HEK293 (cell line): ENCODE measurements at regions not wholly inside any gene's neighbourhood (a gene's known extent, or its start where the extent isn't known, plus 50 kb on each side); places are given as distances from the start of the nearest gene placed in this dataset.

Experiments used
- CTCF ChIA-PET: fragments of 350-600 bp; formaldehyde crosslinking; extraction: SDS; loops from one replicate; lab custom pipeline; 2021; ENCODE audit warnings: antibody characterized with exemption; lab: Yijun Ruan, JAX
- POLR2A ChIA-PET: fragments of 300-600 bp; formaldehyde crosslinking; extraction: SDS; loops from one replicate; lab custom pipeline; 2020; ENCODE audit warnings: antibody characterized with exemption, inconsistent platforms; lab: Yijun Ruan, JAX
- H3K27ac ChIP-seq: fragments of 200-500 bp; sonication (Bioruptor generic); 2 replicates; pipeline ENCODE4 v1.5.1; 2014; ENCODE audit warnings: low read depth, low read length, control low read depth, inconsistent platforms; ENCODE audit errors: extremely low read depth
- H3K36me3 ChIP-seq, 2 experiments: fragments of 200-500 bp in 1 of 2; sonication (Bioruptor generic) in 1 of 2; 1 replicate in 1 of 2; 2 replicates in 1 of 2; pipeline ENCODE4 v1.5.1; 2014 to 2017; ENCODE audit warnings: inconsistent platforms in 2 of 2, low read length in 2 of 2; ENCODE audit not compliant: control insufficient read depth in 2 of 2, insufficient read depth in 1 of 2
- H3K4me1 ChIP-seq: fragments of 200-500 bp; sonication (Bioruptor generic); 2 replicates; pipeline ENCODE4 v1.5.1; 2014; ENCODE audit warnings: mild to moderate bottlenecking, low read length, inconsistent platforms; ENCODE audit not compliant: control insufficient read depth, insufficient read depth
- H3K4me3 ChIP-seq: 2 replicates; pipeline ENCODE4 v1.5.1; 2011; ENCODE audit warnings: low read depth, mild to moderate bottlenecking, control low read depth, low read length, moderate library complexity
- H3K9me3 ChIP-seq: fragments of 200-500 bp; sonication (Bioruptor generic); 2 replicates; pipeline ENCODE4 v1.5.1; 2014; ENCODE audit warnings: low read depth, low read length, inconsistent platforms; ENCODE audit not compliant: control insufficient read depth, insufficient read depth
- BCL11A ChIP-seq: fragments of 450-650 bp; formaldehyde crosslinking; IDR thresholded peaks from 2 replicates; pipeline ENCODE4 v1.5.1; 2016; ENCODE audit warnings: low read depth, missing biosample characterization, missing genetic modification characterization
- GLI4 ChIP-seq: fragments of 450-650 bp; formaldehyde crosslinking; IDR thresholded peaks from 2 replicates; pipeline ENCODE4 v1.5.1; 2016; ENCODE audit warnings: missing biosample characterization, missing genetic modification characterization
- GLIS2 ChIP-seq: fragments of 450-650 bp; formaldehyde crosslinking; IDR thresholded peaks from 2 replicates; pipeline ENCODE4 v1.5.1; 2016; ENCODE audit warnings: missing biosample characterization, missing genetic modification characterization
- KLF1 ChIP-seq: fragments of 450-650 bp; formaldehyde crosslinking; IDR thresholded peaks from 2 replicates; pipeline ENCODE4 v1.5.1; 2016; ENCODE audit warnings: missing biosample characterization, missing genetic modification characterization
- KLF16 ChIP-seq: fragments of 450-650 bp; formaldehyde crosslinking; IDR thresholded peaks from 2 replicates; pipeline ENCODE4 v1.5.1; 2017; ENCODE audit warnings: missing biosample characterization, missing genetic modification characterization
- KLF8 ChIP-seq: fragments of 450-650 bp; formaldehyde crosslinking; IDR thresholded peaks from 2 replicates; pipeline ENCODE4 v1.5.1; 2016; ENCODE audit warnings: missing biosample characterization, missing genetic modification characterization
- MYNN ChIP-seq: fragments of 450-650 bp; formaldehyde crosslinking; IDR thresholded peaks from 2 replicates; pipeline ENCODE4 v1.5.1; 2016; ENCODE audit warnings: missing biosample characterization, missing genetic modification characterization, borderline replicate concordance
- OVOL3 ChIP-seq: fragments of 450-650 bp; formaldehyde crosslinking; IDR thresholded peaks from 2 replicates; pipeline ENCODE4 v1.5.1; 2016; ENCODE audit warnings: missing biosample characterization, missing genetic modification characterization
- PRDM1 ChIP-seq: fragments of 450-650 bp; formaldehyde crosslinking; IDR thresholded peaks from 2 replicates; pipeline ENCODE4; 2016; ENCODE audit warnings: missing biosample characterization, missing genetic modification characterization
- REPIN1 ChIP-seq: fragments of 450-650 bp; formaldehyde crosslinking; IDR thresholded peaks from 2 replicates; pipeline ENCODE4 v1.5.1; 2017; ENCODE audit warnings: missing biosample characterization, missing genetic modification characterization, low read depth
- TRIM28 ChIP-seq: IDR thresholded peaks from 2 replicates; pipeline ENCODE4 v1.6.1; 2011; ENCODE audit warnings: low read length, control low read depth, borderline replicate concordance
- ZBTB21 ChIP-seq: fragments of 450-650 bp; formaldehyde crosslinking; IDR thresholded peaks from 2 replicates; pipeline ENCODE4 v1.5.1; 2017; ENCODE audit warnings: missing biosample characterization, missing genetic modification characterization
- ZBTB48 ChIP-seq: fragments of 450-650 bp; formaldehyde crosslinking; IDR thresholded peaks from 2 replicates; pipeline ENCODE4 v1.5.1; 2016; ENCODE audit warnings: missing biosample characterization, missing genetic modification characterization
- ZFP41 ChIP-seq: fragments of 450-650 bp; formaldehyde crosslinking; IDR thresholded peaks from 2 replicates; pipeline ENCODE4 v1.5.1; 2016; ENCODE audit warnings: missing biosample characterization, missing genetic modification characterization, borderline replicate concordance
- ZNF112 ChIP-seq: fragments of 450-650 bp; formaldehyde crosslinking; IDR thresholded peaks from 2 replicates; pipeline ENCODE4 v1.5.0; 2017; ENCODE audit warnings: missing biosample characterization, missing genetic modification characterization
- ZNF148 ChIP-seq: fragments of 450-650 bp; formaldehyde crosslinking; IDR thresholded peaks from 2 replicates; pipeline ENCODE4 v1.5.0; 2017; ENCODE audit warnings: missing biosample characterization, missing genetic modification characterization, borderline replicate concordance
- ZNF184 ChIP-seq: fragments of 450-650 bp; IDR thresholded peaks from 2 replicates; pipeline ENCODE4 v1.5.1; 2018; ENCODE audit warnings: missing biosample characterization, mild to moderate bottlenecking, missing genetic modification characterization
- ZNF221 ChIP-seq: fragments of 450-650 bp; formaldehyde crosslinking; IDR thresholded peaks from 2 replicates; pipeline ENCODE4 v1.5.1; 2017; ENCODE audit warnings: missing biosample characterization, missing genetic modification characterization, borderline replicate concordance
- ZNF362 ChIP-seq: fragments of 450-650 bp; formaldehyde crosslinking; IDR thresholded peaks from 2 replicates; pipeline ENCODE4 v1.5.1; 2016; ENCODE audit warnings: missing biosample characterization, missing genetic modification characterization
- ZNF404 ChIP-seq: fragments of 450-650 bp; formaldehyde crosslinking; IDR thresholded peaks from 2 replicates; pipeline ENCODE4 v1.5.1; 2017; ENCODE audit warnings: missing biosample characterization, missing genetic modification characterization
- ZNF510 ChIP-seq: fragments of 450-650 bp; formaldehyde crosslinking; IDR thresholded peaks from 2 replicates; pipeline ENCODE4 v1.5.1; 2018; ENCODE audit warnings: mild to moderate bottlenecking, missing genetic modification characterization, missing biosample characterization; ENCODE audit not compliant: insufficient replicate concordance
- ZNF585B ChIP-seq: fragments of 450-650 bp; formaldehyde crosslinking; IDR thresholded peaks from 2 replicates; pipeline ENCODE4 v1.5.1; 2016; ENCODE audit warnings: missing biosample characterization, missing genetic modification characterization
- ZNF624 ChIP-seq: fragments of 450-650 bp; formaldehyde crosslinking; IDR thresholded peaks from 2 replicates; pipeline ENCODE4 v1.5.1; 2017; ENCODE audit warnings: missing biosample characterization, missing genetic modification characterization
- ZNF704 ChIP-seq: fragments of 450-650 bp; formaldehyde crosslinking; IDR thresholded peaks from 2 replicates; pipeline ENCODE4 v1.5.1; 2016; ENCODE audit warnings: missing biosample characterization, missing genetic modification characterization
- ZNF830 ChIP-seq: fragments of 450-650 bp; IDR thresholded peaks from 2 replicates; pipeline ENCODE4 v1.5.0; 2018; ENCODE audit warnings: missing biosample characterization, missing genetic modification characterization, low read depth, mild to moderate bottlenecking, moderate library complexity
- TF ChIP-seq, protein P1 (sequence below): fragments of 450-650 bp; formaldehyde crosslinking; IDR thresholded peaks from 2 replicates; pipeline ENCODE4 v1.5.1; 2016; ENCODE audit warnings: missing biosample characterization, missing genetic modification characterization
- TF ChIP-seq, protein P2 (sequence below): fragments of 450-650 bp; formaldehyde crosslinking; IDR thresholded peaks from 2 replicates; pipeline ENCODE4 v1.5.1; 2017; ENCODE audit warnings: missing biosample characterization, missing genetic modification characterization

DNA sequence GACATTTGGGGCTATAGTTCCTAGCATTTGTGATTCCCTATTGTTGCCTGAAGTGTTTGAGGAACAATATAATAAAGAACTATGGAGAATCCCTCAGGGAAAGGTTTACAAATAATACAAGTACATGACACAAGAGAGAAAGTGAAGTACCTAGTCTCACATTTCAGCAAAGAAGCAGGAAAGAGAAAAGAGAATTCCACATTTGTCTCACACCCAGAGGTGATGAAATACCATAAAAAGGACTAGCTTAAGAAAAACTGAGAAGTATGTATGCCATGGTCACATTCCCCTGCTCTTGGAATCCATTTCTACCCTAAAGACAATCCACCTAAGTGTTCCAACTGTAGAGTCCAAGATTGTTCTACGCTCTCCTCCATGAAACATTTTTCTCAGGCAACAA, 79.0 kb upstream of the TARS1 start:
- CTCF ChIA-PET, result no interaction called here
- TF ChIP-seq KLF8 (no peak), ZNF585B (tag by site-specific recombination) (no peak), GLI4 (no peak), ZBTB48 (no peak), BCL11A (tag by site-specific recombination) (no peak), ZNF510 (tag by site-specific recombination) (no peak), ZNF112 (no peak), ZNF184 (tag by site-specific recombination) (no peak)
- TF ChIP-seq, protein P1, sequence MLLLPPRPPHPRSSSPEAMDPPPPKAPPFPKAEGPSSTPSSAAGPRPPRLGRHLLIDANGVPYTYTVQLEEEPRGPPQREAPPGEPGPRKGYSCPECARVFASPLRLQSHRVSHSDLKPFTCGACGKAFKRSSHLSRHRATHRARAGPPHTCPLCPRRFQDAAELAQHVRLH (tag by site-specific recombination), result no peak
- TF ChIP-seq, all 188 proteins: peak for 0
- POLR2A ChIA-PET, result interaction anchor here (0.6 to 0.7 kb wide), 2 partner anchors 17 to 1747 kb away, joined by 3 read pairs; no protein-coding TSS in a partner anchor
- Histone ChIP-seq H3K4me3 (no peak overlapping the region), H3K4me1 (no peaks in the 10 kb centered on the region), H3K9me3 (no peaks in the 10 kb centered on the region), H3K36me3 (no peaks in the 10 kb centered on the region), H3K27ac (no peak overlapping the region)

GRCh38 chr5:33362915-33363314, 77.8 kb upstream of the TARS1 start:
- no peaks in the 10 kb centered on the region for H3K36me3 ChIP-seq
- TF ChIP-seq MYNN (tag by site-specific recombination) (no peak), KLF16 (no peak), ZNF362 (no peak), ZNF830 (tag by site-specific recombination) (no peak), ZNF624 (tag by site-specific recombination) (no peak), REPIN1 (tag by site-specific recombination) (no peak), KLF1 (tag by site-specific recombination) (no peak), ZNF148 (tag by site-specific recombination) (no peak), ZNF404 (tag by site-specific recombination) (no peak), ZNF221 (tag by site-specific recombination) (no peak), ZFP41 (tag by site-specific recombination) (no peak), TRIM28 (no peak), ZNF585B (tag by site-specific recombination) (no peak), ZBTB21 (tag by site-specific recombination) (no peak), OVOL3 (tag by site-specific recombination) (no peak), ZNF704 (tag by site-specific recombination) (no peak), GLIS2 (tag by site-specific recombination) (no peak), PRDM1 (no peak)
- TF ChIP-seq, protein P2, sequence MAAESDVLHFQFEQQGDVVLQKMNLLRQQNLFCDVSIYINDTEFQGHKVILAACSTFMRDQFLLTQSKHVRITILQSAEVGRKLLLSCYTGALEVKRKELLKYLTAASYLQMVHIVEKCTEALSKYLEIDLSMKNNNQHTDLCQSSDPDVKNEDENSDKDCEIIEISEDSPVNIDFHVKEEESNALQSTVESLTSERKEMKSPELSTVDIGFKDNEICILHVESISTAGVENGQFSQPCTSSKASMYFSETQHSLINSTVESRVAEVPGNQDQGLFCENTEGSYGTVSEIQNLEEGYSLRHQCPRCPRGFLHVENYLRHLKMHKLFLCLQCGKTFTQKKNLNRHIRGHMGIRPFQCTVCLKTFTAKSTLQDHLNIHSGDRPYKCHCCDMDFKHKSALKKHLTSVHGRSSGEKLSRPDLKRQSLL (tag by site-specific recombination), result no peak
- POLR2A ChIA-PET, result no interaction called here
- CTCF ChIA-PET, result no interaction called here
- no peak overlapping the region for H3K27ac ChIP-seq
- no peak overlapping the region for H3K4me3 ChIP-seq
- no peaks in the 10 kb centered on the region for H3K4me1 ChIP-seq
- no peaks in the 10 kb centered on the region for H3K9me3 ChIP-seq
